ENCODE measurements at regions not wholly inside any gene's neighbourhood (a gene's known extent, or its start where the extent isn't known, plus 50 kb on each side); places are given as distances from the start of the nearest gene placed in this dataset.
"Not testable (repeated sequence)": the region's sequence is repeated elsewhere in the genome, so short reads cannot be mapped to it uniquely, and the experiment has no call there.

DNA sequence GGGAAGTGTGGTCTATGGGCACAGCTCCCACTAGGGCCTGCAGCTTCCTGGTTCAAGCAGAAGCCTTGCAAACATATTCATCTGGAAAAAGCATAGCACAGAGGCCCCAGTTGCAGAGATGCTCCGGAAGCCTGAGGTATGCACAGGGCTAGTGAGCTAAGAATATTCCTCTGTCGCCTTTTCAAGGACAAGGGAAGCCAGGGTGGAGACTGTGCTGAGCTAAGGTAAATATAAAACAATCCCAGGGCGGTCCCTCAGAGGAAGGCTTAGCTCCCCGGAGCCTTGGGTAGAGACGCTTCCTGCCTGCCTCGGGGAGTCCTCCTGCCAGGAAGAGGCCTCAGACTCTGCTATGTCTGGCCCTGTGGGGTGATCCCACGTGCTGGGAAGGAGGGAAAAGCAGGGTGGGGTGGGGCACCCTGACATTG lies 134.8 kb upstream of the FOXA2 start:
- Histone ChIP-seq H3K4me1 (ENCODE audit: control insufficient read depth, low read depth, low read length) (peaks cover 3% of the 10 kb centered on the region), H3K27me3 (ENCODE audit: control insufficient read depth, insufficient read depth, low read length) (no peaks in the 10 kb centered on the region), H3K9ac (ENCODE audit: low read length) (no peak overlapping the region)

DNA sequence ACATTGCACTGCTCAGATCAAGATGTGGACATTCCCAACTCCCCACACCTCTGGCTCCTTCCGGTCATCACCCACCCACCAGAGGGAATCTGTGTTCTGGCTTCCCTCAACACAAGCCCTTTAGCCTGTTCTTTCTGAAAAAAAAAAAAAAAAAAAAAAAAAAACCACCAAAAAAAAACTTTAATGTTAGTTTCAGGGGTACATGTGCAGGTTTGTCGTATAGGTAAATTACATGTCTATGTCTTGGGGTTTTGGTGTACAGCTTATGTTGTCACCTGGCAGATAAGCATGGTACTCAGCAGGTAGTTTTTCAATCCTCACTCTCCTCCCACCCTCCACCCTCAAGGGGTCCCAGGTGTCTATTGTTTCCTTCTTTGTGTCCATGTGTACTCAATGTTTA lies 135.8 kb upstream of the FOXA2 start:
- no peak overlapping the region for H3K9ac ChIP-seq (ENCODE audit: low read length)
- H3K4me3 ChIP-seq (ENCODE audit: low read length), result no peak overlapping the region
- no peaks in the 10 kb centered on the region for H3K27me3 ChIP-seq (ENCODE audit: control insufficient read depth, insufficient read depth, low read length)
- no peak overlapping the region for H3K27ac ChIP-seq (ENCODE audit: low read length)
- H3K36me3 ChIP-seq (ENCODE audit: control insufficient read depth, low read depth, low read length), result no peaks in the 10 kb centered on the region
- H3K9me3 ChIP-seq (ENCODE audit: control insufficient read depth, low read depth, low read length), result no peaks in the 10 kb centered on the region
- H3K4me1 ChIP-seq (ENCODE audit: control insufficient read depth, low read depth, low read length), result peaks cover 3% of the 10 kb centered on the region

More for the DNA sequence above, 134.8 kb upstream of the FOXA2 start:
- no peaks in the 10 kb centered on the region for H3K36me3 ChIP-seq (ENCODE audit: control insufficient read depth, low read depth, low read length)
- no peak overlapping the region for H3K27ac ChIP-seq (ENCODE audit: low read length)
- H3K9me3 ChIP-seq (ENCODE audit: control insufficient read depth, low read depth, low read length), result no peaks in the 10 kb centered on the region
- H3K4me3 ChIP-seq (ENCODE audit: low read length), result no peak overlapping the region

DNA sequence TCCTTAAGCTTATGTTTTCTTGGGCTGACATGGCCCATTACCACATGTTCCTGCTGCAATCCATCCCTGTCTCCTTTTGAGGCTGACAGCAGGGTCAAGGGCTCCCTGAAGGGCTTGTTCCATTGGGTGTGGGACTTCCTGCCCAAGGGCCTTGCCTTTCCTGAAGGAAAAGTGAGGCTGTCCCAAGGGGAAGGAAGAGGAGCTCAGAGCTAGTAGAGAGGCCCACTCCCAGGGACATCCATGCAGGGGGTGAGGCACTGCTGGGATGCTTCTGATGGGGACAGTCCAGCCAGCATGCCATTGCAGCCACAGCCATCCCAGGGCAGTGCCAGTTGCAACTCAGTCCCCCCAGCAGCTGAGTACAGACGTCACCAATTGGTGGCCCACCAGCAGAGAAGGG lies 138.4 kb upstream of the FOXA2 start:
- Histone ChIP-seq H3K27me3 (ENCODE audit: control insufficient read depth, insufficient read depth, low read length) (no peaks in the 10 kb centered on the region), H3K4me1 (ENCODE audit: control insufficient read depth, low read depth, low read length) (peaks cover 3% of the 10 kb centered on the region), H3K27ac (ENCODE audit: low read length) (no peak overlapping the region), H3K36me3 (ENCODE audit: control insufficient read depth, low read depth, low read length) (no peaks in the 10 kb centered on the region), H3K4me3 (ENCODE audit: low read length) (no peak overlapping the region), H3K9me3 (ENCODE audit: control insufficient read depth, low read depth, low read length) (no peaks in the 10 kb centered on the region), H3K9ac (ENCODE audit: low read length) (no peak overlapping the region)

DNA sequence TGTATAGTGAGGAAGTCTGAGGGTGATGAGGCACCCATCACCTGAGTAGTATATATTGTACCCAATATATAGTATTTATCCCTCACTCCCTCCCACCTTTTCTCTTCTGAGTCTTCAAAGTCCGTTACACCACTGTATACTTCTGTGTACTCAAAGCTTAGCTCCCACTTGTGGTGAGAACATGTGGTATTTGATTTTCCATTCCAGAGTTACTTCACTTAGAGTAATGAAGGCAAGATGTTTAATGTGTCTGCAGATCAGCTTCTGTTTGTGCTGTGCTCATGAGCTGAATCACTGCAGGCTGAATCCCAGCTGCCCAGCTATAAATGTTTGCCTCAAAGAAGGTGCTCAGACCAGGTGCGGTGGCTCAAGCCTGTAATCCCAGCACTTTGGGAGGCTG lies 139.3 kb upstream of the FOXA2 start:
- Histone ChIP-seq H3K36me3 (ENCODE audit: control insufficient read depth, low read depth, low read length) (no peaks in the 10 kb centered on the region), H3K27me3 (ENCODE audit: control insufficient read depth, insufficient read depth, low read length) (no peaks in the 10 kb centered on the region), H3K9me3 (ENCODE audit: control insufficient read depth, low read depth, low read length) (no peaks in the 10 kb centered on the region), H3K4me1 (ENCODE audit: control insufficient read depth, low read depth, low read length) (peaks cover 3% of the 10 kb centered on the region), H3K27ac (ENCODE audit: low read length) (no peak overlapping the region), H3K4me3 (ENCODE audit: low read length) (no peak overlapping the region), H3K9ac (ENCODE audit: low read length) (no peak overlapping the region)

DNA sequence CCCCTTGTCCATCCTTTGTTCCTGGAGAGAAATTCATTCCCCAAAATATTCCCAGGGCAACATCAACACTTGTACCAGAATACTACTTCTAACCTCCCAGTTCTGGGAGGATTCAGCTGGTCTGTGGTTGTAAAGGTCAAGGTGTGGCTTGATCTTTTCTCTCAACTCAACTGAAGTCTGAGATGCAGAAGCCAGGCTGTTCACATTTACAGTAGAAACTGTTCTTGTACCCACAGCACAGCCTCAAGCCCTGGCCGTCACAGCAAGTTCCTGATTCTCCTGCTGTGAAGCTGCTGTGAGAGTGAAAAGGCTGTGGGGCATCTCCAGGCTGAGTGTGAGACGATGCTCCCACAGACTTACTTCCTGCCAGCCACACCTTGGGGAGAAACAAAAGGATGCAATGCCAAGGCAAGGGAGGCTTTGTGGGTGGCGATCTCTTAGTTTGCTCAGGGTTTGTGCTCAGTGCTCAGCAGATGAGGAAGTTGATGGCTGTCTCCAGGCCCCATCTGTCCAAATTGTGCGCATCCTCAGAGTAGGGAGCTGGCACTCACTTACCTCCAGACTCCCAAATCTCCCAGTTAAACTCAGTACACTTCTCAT lies 143.9 kb upstream of the FOXA2 start:
- Histone ChIP-seq H3K27me3 (ENCODE audit: control insufficient read depth, insufficient read depth, low read length) (no peaks in the 10 kb centered on the region), H3K4me1 (ENCODE audit: control insufficient read depth, low read depth, low read length) (no peaks in the 10 kb centered on the region), H3K4me3 (ENCODE audit: low read length) (no peak overlapping the region), H3K27ac (ENCODE audit: low read length) (no peak overlapping the region), H3K9ac (ENCODE audit: low read length) (no peak overlapping the region), H3K9me3 (ENCODE audit: control insufficient read depth, low read depth, low read length) (no peaks in the 10 kb centered on the region), H3K36me3 (ENCODE audit: control insufficient read depth, low read depth, low read length) (no peaks in the 10 kb centered on the region)

DNA sequence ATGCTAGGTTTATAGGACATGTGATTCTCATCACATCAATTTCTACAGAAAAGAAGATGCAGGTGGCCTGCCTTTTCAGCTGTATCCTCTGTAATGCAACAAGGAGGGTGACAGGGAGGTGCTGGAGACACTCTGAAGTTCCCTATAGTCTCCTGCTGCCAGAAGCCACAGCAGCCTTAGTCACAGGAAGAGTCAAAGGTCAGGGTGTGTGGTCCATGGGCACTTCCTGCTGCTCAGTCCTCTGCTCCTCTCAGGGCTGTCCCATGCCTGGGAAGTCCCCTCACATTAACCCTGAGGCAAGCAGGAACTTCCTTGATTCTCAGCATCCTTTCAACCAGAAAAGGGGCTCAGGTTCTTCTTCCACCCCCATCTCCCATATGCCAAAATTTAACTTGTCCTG lies 144.8 kb upstream of the FOXA2 start:
- H3K36me3 ChIP-seq (ENCODE audit: control insufficient read depth, low read depth, low read length), result no peaks in the 10 kb centered on the region
- H3K9ac ChIP-seq (ENCODE audit: low read length), result no peak overlapping the region
- no peaks in the 10 kb centered on the region for H3K27me3 ChIP-seq (ENCODE audit: control insufficient read depth, insufficient read depth, low read length)
- no peak overlapping the region for H3K27ac ChIP-seq (ENCODE audit: low read length)
- H3K4me1 ChIP-seq (ENCODE audit: control insufficient read depth, low read depth, low read length), result no peaks in the 10 kb centered on the region
- H3K4me3 ChIP-seq (ENCODE audit: low read length), result no peak overlapping the region
- no peaks in the 10 kb centered on the region for H3K9me3 ChIP-seq (ENCODE audit: control insufficient read depth, low read depth, low read length)

DNA sequence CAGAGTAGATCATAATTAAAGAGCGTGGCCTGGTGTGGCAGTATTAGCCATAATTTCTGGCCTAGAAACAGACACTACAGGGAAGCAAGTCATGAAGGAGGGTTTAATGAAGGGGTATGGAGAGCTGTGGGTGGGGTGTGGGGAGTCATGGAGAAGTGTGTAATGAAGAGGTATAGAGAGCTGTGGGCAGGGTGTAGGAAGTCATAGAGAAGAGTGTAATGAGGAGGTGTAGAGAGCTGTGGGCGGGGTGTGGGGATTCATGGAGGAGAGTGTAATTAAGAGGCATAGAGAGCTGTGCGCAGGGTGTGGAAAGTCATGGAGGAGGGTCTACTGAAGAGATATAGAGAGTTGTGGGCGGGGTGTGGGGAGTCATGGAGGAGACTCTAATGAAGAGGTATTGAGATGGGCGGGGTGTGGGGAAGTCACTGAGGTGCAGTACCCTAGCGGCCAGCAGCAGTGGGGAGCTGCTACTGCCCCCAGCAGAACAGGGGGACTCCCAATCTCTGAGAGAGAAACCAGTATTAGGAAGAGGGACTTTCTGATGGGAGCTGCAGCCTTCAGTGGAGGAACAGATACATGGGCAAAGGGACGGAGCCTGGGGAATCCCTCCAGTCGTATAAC lies 145.4 kb upstream of the FOXA2 start:
- Histone ChIP-seq H3K9ac (ENCODE audit: low read length) (no peak overlapping the region), H3K4me1 (ENCODE audit: control insufficient read depth, low read depth, low read length) (no peaks in the 10 kb centered on the region), H3K9me3 (ENCODE audit: control insufficient read depth, low read depth, low read length) (no peaks in the 10 kb centered on the region), H3K27ac (ENCODE audit: low read length) (no peak overlapping the region), H3K4me3 (ENCODE audit: low read length) (no peak overlapping the region), H3K27me3 (ENCODE audit: control insufficient read depth, insufficient read depth, low read length) (no peaks in the 10 kb centered on the region), H3K36me3 (ENCODE audit: control insufficient read depth, low read depth, low read length) (no peaks in the 10 kb centered on the region)

DNA sequence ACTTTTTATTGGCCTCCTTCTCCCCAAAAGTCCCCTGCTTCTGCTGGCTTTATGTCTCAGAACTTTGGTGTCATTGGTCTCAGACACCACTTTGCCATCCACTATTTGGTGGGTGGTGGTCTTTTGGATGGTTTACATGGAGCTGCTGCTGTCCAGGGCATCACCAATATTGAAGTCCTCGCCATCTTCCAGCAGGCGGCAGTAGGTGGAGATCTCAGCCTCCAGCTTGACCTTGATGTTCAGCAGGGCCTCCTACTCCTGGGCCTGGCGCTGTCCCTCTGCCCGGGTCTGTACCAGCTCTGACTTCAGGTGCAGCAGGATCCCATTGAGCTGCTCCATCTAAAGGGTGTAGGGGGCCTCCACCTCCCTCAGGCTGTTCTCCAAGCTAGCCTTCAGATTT lies 148.4 kb upstream of the FOXA2 start:
- no peaks in the 10 kb centered on the region for H3K36me3 ChIP-seq (ENCODE audit: control insufficient read depth, low read depth, low read length)
- no peak overlapping the region for H3K27ac ChIP-seq (ENCODE audit: low read length)
- H3K9me3 ChIP-seq (ENCODE audit: control insufficient read depth, low read depth, low read length), result no peaks in the 10 kb centered on the region
- H3K9ac ChIP-seq (ENCODE audit: low read length), result no peak overlapping the region
- H3K4me3 ChIP-seq (ENCODE audit: low read length), result no peak overlapping the region
- H3K27me3 ChIP-seq (ENCODE audit: control insufficient read depth, insufficient read depth, low read length), result no peaks in the 10 kb centered on the region
- no peaks in the 10 kb centered on the region for H3K4me1 ChIP-seq (ENCODE audit: control insufficient read depth, low read depth, low read length)

DNA sequence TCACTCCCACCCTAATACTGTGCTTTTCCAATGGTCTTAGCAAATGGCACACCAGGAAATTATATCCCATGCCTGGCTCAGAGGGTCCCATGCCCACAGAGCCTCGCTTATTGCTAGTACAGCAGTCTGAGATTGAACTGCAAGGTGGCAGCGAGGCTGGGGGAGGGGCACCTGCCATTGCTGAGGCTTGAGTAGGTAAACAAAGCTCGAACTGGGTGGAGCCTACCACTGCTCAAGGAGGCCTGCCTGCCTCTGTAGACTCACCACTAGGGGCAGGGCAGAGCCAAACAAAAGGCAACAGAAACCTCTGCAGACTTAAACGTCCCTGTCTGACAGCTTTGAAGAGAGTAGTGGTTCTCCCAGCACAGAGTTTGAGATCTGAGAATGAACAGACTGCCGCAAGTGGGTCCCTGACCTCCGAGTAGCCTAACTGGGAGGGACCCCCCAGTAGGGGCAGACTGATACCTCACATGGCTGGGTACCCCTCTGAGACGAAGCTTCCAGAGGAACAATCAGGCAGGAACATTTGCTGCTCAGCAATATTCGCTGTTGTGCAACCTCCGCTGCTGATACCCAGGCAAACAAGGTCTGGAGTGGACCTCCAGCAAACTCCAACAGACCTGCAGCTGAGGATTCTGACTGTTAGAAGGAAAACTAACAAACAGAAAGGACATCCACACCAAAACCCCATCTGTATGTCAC lies 150.7 kb upstream of the FOXA2 start:
- H3K9ac ChIP-seq (ENCODE audit: low read length); H3K9me3 ChIP-seq (ENCODE audit: control insufficient read depth, low read depth, low read length); H3K36me3 ChIP-seq (ENCODE audit: control insufficient read depth, low read depth, low read length); H3K27ac ChIP-seq (ENCODE audit: low read length); H3K4me3 ChIP-seq (ENCODE audit: low read length); H3K27me3 ChIP-seq (ENCODE audit: control insufficient read depth, insufficient read depth, low read length); H3K4me1 ChIP-seq (ENCODE audit: control insufficient read depth, low read depth, low read length): not testable (repeated sequence)

DNA sequence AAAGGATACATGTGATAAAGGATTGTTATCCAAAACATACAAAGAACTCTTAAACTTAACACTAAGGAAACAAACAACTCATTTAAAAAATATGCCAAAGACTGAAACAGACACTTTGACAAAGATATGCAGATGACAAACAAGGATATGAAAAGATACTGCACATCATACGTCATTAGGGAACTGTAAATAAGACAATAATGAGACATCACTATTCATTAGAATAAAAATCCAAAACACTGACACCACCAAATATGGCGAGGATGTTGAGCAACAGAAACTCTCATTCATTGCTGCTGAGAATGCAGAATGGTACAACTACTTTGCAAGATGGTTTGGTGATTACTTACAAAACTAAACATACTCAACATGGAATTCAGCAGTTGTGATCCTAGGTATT lies 156.5 kb upstream of the FOXA2 start:
- H3K9me3 ChIP-seq (ENCODE audit: control insufficient read depth, low read depth, low read length), result no peaks in the 10 kb centered on the region
- H3K9ac ChIP-seq (ENCODE audit: low read length), result no peak overlapping the region
- H3K27ac ChIP-seq (ENCODE audit: low read length), result no peak overlapping the region
- H3K4me1 ChIP-seq (ENCODE audit: control insufficient read depth, low read depth, low read length), result no peaks in the 10 kb centered on the region
- H3K27me3 ChIP-seq (ENCODE audit: control insufficient read depth, insufficient read depth, low read length), result no peaks in the 10 kb centered on the region
- no peak overlapping the region for H3K4me3 ChIP-seq (ENCODE audit: low read length)
- no peaks in the 10 kb centered on the region for H3K36me3 ChIP-seq (ENCODE audit: control insufficient read depth, low read depth, low read length)

DNA sequence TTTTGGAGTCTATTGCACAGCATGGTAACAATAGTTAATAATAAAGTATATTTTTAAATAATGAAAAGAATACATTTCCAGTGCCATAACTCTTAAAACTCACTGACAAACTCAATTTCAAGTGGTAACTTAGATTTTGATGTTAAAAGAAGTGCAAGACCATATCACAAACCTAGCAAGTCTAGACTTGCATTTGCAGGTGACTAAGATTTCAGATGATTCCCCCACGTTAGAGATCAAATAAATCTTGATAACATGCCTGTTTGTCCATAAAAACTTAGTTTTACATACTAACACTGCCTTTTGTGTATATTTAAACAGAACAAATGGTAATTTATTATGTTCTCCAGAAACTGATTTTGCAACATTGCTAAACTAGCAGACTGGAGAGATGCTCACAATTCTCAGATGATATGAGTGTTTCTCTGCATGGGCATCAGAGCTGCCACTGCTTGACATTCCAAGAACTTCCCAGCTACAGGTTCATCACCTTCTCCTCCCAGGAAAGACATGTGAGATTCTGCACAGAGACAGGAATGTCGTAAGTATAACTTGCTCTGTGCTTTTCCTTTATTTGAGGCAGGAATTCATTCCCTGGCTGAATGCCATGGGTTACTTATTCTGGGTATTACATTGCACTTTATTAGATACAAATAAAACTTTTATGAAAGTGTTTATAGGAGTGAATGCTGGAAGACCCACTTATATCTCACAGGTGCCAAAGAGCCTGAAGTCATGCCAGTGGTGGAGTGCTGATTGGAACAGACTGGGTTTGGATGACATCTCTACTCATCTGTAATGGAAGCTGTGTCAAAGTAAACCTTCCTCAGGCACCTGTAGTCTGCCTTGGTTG lies 160.2 kb upstream of the FOXA2 start:
- Histone ChIP-seq H3K9me3 (ENCODE audit: control insufficient read depth, low read depth, low read length) (no peaks in the 10 kb centered on the region), H3K36me3 (ENCODE audit: control insufficient read depth, low read depth, low read length) (no peaks in the 10 kb centered on the region), H3K4me3 (ENCODE audit: low read length) (no peak overlapping the region), H3K4me1 (ENCODE audit: control insufficient read depth, low read depth, low read length) (no peaks in the 10 kb centered on the region), H3K27me3 (ENCODE audit: control insufficient read depth, insufficient read depth, low read length) (no peaks in the 10 kb centered on the region), H3K27ac (ENCODE audit: low read length) (no peak overlapping the region), H3K9ac (ENCODE audit: low read length) (no peak overlapping the region)
